A549 (cell line): ENCODE measurements at regions not wholly inside any gene's neighbourhood (a gene's known extent, or its start where the extent isn't known, plus 50 kb on each side); places are given as distances from the start of the nearest gene placed in this dataset.

ENCODE experiments used
- ATAC-seq, 2 experiments: fragments of 200-7000 bp in 1 of 2; fragments of >200 bp in 1 of 2; cut with Nextera tagmentation in 1 of 2; cut with Tn5 transposase in 1 of 2; 3 replicates each; pipeline versions ENCODE4 v1.8.0 to v1.9.1; 2018 to 2020; ENCODE audit warnings: mild to moderate bottlenecking in 1 of 2, moderate library complexity in 1 of 2
- CTCF ChIA-PET: fragments of 300-600 bp; sonication (Branson Sonifier 250); formaldehyde crosslinking; extraction: SDS; loops from one replicate; lab custom pipeline; 2021; ENCODE audit warnings: antibody characterized with exemption, inconsistent platforms; lab: Yijun Ruan, JAX
- POLR2A ChIA-PET: fragments of 350-600 bp; formaldehyde crosslinking; extraction: SDS; loops from one replicate; lab custom pipeline; 2021; ENCODE audit warnings: antibody characterized with exemption, inconsistent platforms; lab: Yijun Ruan, JAX
- DNase-seq, 2 experiments: peaks; one replicate each; pipeline versions ENCODE4 v3.0.0 to v3.0.0-alpha.2; 2011 to 2016; ENCODE audit warnings: low read depth in 1 of 2, low spot score in 1 of 2
- FAIRE-seq: peaks from 2 replicates; lab custom pipeline; 2011; peaks lifted over from hg19 to GRCh38; lab: Jason Lieb, UNC
- H3K27ac ChIP-seq, 2 experiments: fragments of >200 bp; sonication (Bioruptor Twin); formaldehyde crosslinking; 3 replicates each; pipeline ENCODE4 v1.5.1; 2016 to 2017
- H3K4me1 ChIP-seq: fragments of >200 bp; sonication (Bioruptor Twin); formaldehyde crosslinking; 3 replicates; pipeline ENCODE4 v1.6.1; 2016
- H3K4me2 ChIP-seq: fragments of >200 bp; sonication (Bioruptor Twin); formaldehyde crosslinking; 3 replicates; pipeline ENCODE4 v1.6.1; 2016
- H3K4me3 ChIP-seq: fragments of >200 bp; sonication (Bioruptor Twin); formaldehyde crosslinking; 3 replicates; pipeline ENCODE4 v1.5.1; 2016
- H3K9me3 ChIP-seq: fragments of >200 bp; sonication (Bioruptor Twin); formaldehyde crosslinking; 3 replicates; pipeline ENCODE4 v1.6.1; 2016
- CBX8 ChIP-seq: fragments of 200-600 bp; sonication (generic); IDR thresholded peaks from 2 replicates; pipeline ENCODE4 v1.6.1; 2016
- CEBPB ChIP-seq, 2 experiments: fragments of >200 bp in 1 of 2; sonication (Bioruptor Twin) in 1 of 2; formaldehyde crosslinking in 1 of 2; IDR thresholded peaks; 2 replicates each; pipeline ENCODE4 v1.6.1; 2012 to 2016
- EP300 ChIP-seq, 2 experiments: fragments of >200 bp; sonication (Bioruptor Twin); formaldehyde crosslinking; IDR thresholded peaks; 2 replicates in 1 of 2; 3 replicates in 1 of 2; pipeline ENCODE4 v1.6.1; 2016 to 2017
- FOSB ChIP-seq: fragments of 250-450 bp; sonication (Bioruptor Pico); IDR thresholded peaks from 2 replicates; pipeline ENCODE4 v1.5.0; 2020; ENCODE audit warnings: mild to moderate bottlenecking, moderate library complexity
- GATA3 ChIP-seq: IDR thresholded peaks from 2 replicates; pipeline ENCODE4 v1.6.1; 2012; ENCODE audit warnings: borderline replicate concordance
- HOXB13 ChIP-seq: fragments of 250-450 bp; sonication (Bioruptor Pico); IDR thresholded peaks from 2 replicates; pipeline ENCODE4 v1.5.0; 2020; ENCODE audit warnings: low read depth, mild to moderate bottlenecking, moderate library complexity
- HOXB5 ChIP-seq: fragments of 250-450 bp; sonication (Bioruptor Pico); IDR thresholded peaks from 2 replicates; pipeline ENCODE4 v1.5.0; 2020; ENCODE audit warnings: mild to moderate bottlenecking, moderate library complexity
- JUN ChIP-seq, 2 experiments: fragments of >200 bp; sonication (Bioruptor Twin); formaldehyde crosslinking; IDR thresholded peaks; 2 replicates in 1 of 2; 3 replicates in 1 of 2; pipeline ENCODE4 v1.6.1; 2016 to 2017
- MAFK ChIP-seq: fragments of 450-650 bp; IDR thresholded peaks from 2 replicates; pipeline ENCODE4 v1.6.1; 2014; ENCODE audit not compliant: partially characterized antibody
- NFE2L2 ChIP-seq: fragments of 150-350 bp; conservative IDR thresholded peaks from 2 replicates; pipeline ENCODE4 v1.6.1; 2014; ENCODE audit warnings: low read length
- RAD21 ChIP-seq, 2 experiments: fragments of >200 bp in 1 of 2; sonication (Bioruptor Twin) in 1 of 2; formaldehyde crosslinking in 1 of 2; IDR thresholded peaks in 1 of 2; conservative IDR thresholded peaks in 1 of 2; 2 replicates in 1 of 2; 3 replicates in 1 of 2; pipeline ENCODE4 v1.6.1; 2012 to 2018; ENCODE audit warnings: inconsistent platforms in 1 of 2
- RARB ChIP-seq: fragments of 250-450 bp; sonication (Bioruptor Pico); IDR thresholded peaks from 2 replicates; pipeline ENCODE4 v1.8.0; 2021; ENCODE audit warnings: mild to moderate bottlenecking, moderate library complexity
- RNF2 ChIP-seq: fragments of 200-600 bp; sonication (generic); IDR thresholded peaks from 2 replicates; pipeline ENCODE4 v1.6.1; 2016; ENCODE audit warnings: low read depth, mild to moderate bottlenecking, antibody characterized with exemption, moderate library complexity, borderline replicate concordance
- TFCP2L1 ChIP-seq: fragments of 250-450 bp; sonication (Bioruptor Pico); IDR thresholded peaks from 2 replicates; pipeline ENCODE4 v1.5.0; 2021; ENCODE audit warnings: mild to moderate bottlenecking
- WGBS: methylation state at CpG from one replicate; pipeline ENCODE4 v1.1.6; 2017; ENCODE audit errors: missing lambda C conversion rate; 5-methylcytosine and 5-hydroxymethylcytosine counted together
- TF ChIP-seq, protein P1 (sequence below): fragments of >200 bp; sonication (Bioruptor Twin); formaldehyde crosslinking; IDR thresholded peaks from 2 replicates; pipeline ENCODE4 v1.6.1; 2016
- TF ChIP-seq, protein P2 (sequence below): fragments of 450-650 bp; IDR thresholded peaks from 2 replicates; pipeline ENCODE4 v1.6.1; 2014; ENCODE audit warnings: antibody characterized with exemption

DNA sequence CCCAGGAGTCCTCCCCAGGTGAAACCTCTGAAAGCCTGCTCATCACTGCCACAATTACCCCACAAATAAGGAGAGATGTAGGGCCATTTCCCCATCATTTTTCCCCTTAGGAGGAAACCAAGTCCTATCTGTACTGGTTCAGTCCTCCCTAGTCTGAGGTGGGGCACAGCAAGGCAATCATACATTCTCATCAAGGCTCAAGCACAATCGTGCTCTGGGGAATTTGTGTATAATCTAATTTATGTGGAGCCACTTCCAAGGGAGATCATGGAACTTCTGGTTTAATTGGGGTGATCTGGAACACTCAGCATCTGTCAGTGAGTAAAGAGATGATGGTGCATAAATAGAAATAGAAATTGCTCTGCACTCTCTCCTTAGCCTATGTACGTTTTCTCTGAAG is 546.9 kb downstream of the IGSF11 start:
- CTCF ChIA-PET = no interaction called here
- Histone ChIP-seq H3K27ac (no peak overlapping the region), H3K4me3 (no peak overlapping the region), H3K4me1 (no peaks in the 10 kb centered on the region), H3K4me2 (no peak overlapping the region), H3K9me3 (no peaks in the 10 kb centered on the region)
- WGBS = 5% methylated on average over 2 of the region's 2 CpGs
- no peak for TF ChIP-seq RNF2
- no peak for TF ChIP-seq TFCP2L1 (CRISPR knock-in tag)
- TF ChIP-seq, protein P1, sequence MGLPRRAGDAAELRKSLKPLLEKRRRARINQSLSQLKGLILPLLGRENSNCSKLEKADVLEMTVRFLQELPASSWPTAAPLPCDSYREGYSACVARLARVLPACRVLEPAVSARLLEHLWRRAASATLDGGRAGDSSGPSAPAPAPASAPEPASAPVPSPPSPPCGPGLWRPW = no peak
- TF ChIP-seq CBX8 = no peak
- POLR2A ChIA-PET = no interaction called here
- DNase-seq (no peak), ATAC-seq (no peak), FAIRE-seq (no peak)

DNA sequence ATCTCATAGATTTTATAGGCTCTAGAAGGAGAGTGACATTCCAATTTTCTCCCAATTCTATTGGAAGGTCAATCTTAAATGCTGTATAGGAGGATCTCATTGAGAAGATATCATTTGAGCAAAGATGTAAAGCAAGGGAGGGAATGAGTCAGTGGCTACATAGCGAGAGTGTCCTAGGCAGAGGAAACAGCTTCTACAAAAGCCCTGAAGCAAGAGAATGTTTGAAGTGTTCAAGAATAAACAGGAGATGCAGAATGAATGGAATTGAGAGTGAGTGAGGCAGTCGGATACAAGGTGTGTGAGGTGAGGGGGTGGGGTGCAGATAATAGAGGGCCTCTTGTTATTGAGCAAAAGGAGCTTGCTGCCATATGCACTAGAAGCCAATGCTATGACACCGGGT is 545.9 kb downstream of the IGSF11 start:
- H3K4me2 ChIP-seq = no peak overlapping the region
- H3K9me3 ChIP-seq = no peaks in the 10 kb centered on the region
- no peak for TF ChIP-seq TFCP2L1 (CRISPR knock-in tag)
- no peak for TF ChIP-seq FOSB (CRISPR knock-in tag)
- no peak for TF ChIP-seq HOXB5 (CRISPR knock-in tag)
- TF ChIP-seq NFE2L2 = no peak
- no peak for TF ChIP-seq EP300 (IDR thresholded peaks at IDR 0.05)
- TF ChIP-seq GATA3 = no peak
- TF ChIP-seq, protein P2, sequence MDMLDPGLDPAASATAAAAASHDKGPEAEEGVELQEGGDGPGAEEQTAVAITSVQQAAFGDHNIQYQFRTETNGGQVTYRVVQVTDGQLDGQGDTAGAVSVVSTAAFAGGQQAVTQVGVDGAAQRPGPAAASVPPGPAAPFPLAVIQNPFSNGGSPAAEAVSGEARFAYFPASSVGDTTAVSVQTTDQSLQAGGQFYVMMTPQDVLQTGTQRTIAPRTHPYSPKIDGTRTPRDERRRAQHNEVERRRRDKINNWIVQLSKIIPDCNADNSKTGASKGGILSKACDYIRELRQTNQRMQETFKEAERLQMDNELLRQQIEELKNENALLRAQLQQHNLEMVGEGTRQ = no peak
- TF ChIP-seq RARB (CRISPR knock-in tag) = no peak
- TF ChIP-seq RNF2 = no peak
- ATAC-seq (no peak), DNase-seq (no peak), FAIRE-seq (no peak)
- H3K27ac ChIP-seq = no peak overlapping the region
- no peak overlapping the region for H3K4me3 ChIP-seq
- WGBS = 5% methylated on average over 3 of the region's 3 CpGs
- CTCF ChIA-PET = interaction anchor here (0.7 kb wide), 1 partner anchor 23 kb away, joined by 4 read pairs; no protein-coding TSS in a partner anchor
- no peaks in the 10 kb centered on the region for H3K4me1 ChIP-seq
- POLR2A ChIA-PET = no interaction called here

DNA sequence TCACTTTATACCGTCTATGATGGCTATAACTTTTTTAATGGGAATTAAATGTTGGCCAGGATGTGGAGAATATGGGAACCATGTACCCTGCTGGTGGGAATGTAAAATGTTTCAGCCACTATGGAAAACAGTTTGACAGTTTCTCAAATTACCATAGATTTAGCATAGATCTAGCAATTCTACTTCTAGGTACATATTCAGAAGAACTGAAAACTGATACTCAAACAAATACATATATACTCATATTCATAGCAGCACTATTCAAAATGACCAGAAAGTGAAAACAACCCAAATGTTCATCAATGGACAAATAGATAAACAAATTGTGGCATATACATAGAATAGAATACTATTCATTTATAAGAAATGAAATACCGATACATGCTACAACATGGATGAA is 539.4 kb downstream of the IGSF11 start:
- ATAC-seq (no peak), FAIRE-seq (no peak), DNase-seq (no peak)
- Histone ChIP-seq H3K9me3 (no peaks in the 10 kb centered on the region), H3K4me3 (no peak overlapping the region), H3K4me2 (no peak overlapping the region), H3K27ac (no peak overlapping the region), H3K4me1 (no peaks in the 10 kb centered on the region)
- ChIA-PET CTCF (no interaction called here), POLR2A (no interaction called here)
- TF ChIP-seq HOXB13 (CRISPR knock-in tag) (no peak), JUN (IDR thresholded peaks at IDR 0.05) (no peak), TFCP2L1 (CRISPR knock-in tag) (no peak), RAD21 (conservative IDR thresholded peaks at IDR 0.05 in 1 of 2, IDR thresholded peaks at IDR 0.05 in 1 of 2) (no peak), CEBPB (IDR thresholded peaks at IDR 0.05) (no peak)
- 73% methylated on average over 2 of the region's 2 CpGs for WGBS

DNA sequence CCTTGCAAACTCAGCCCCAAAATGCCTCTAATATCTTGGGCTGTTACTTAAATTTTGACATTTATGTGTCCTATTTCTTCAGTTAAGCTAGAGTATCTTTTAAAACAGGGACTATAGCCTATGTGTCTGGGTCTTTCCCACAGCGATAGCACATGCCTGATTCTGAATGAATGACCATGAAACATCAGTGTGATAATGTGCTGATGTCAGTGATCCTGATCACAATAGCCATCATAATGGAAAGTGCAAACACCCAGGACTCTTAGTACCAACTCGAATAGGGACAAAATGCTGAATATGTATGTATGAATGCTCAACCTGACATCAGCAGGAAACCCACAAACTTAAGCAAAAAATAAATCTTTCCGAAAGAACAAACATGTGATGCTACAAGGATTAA is 537.4 kb downstream of the IGSF11 start:
- ATAC-seq = no peak
- TF ChIP-seq MAFK = peak; percentile 47
- TF ChIP-seq, protein P2 = no peak
- TF ChIP-seq, all 56 proteins: peak for 1

More for the DNA sequence above, 537.4 kb downstream of the IGSF11 start:
- Histone ChIP-seq H3K4me2 (no peak overlapping the region), H3K4me3 (no peak overlapping the region), H3K4me1 (no peaks in the 10 kb centered on the region), H3K9me3 (no peaks in the 10 kb centered on the region), H3K27ac (no peak overlapping the region)
- DNase-seq (no peak), FAIRE-seq (no peak)
- ChIA-PET CTCF (no interaction called here), POLR2A (no interaction called here)
- 40% methylated on average over 3 of the region's 3 CpGs for WGBS
